ENCODE measurements at regions not wholly inside any gene's neighbourhood (a gene's known extent, or its start where the extent isn't known, plus 50 kb on each side); places are given as distances from the start of the nearest gene placed in this dataset.

DNA sequence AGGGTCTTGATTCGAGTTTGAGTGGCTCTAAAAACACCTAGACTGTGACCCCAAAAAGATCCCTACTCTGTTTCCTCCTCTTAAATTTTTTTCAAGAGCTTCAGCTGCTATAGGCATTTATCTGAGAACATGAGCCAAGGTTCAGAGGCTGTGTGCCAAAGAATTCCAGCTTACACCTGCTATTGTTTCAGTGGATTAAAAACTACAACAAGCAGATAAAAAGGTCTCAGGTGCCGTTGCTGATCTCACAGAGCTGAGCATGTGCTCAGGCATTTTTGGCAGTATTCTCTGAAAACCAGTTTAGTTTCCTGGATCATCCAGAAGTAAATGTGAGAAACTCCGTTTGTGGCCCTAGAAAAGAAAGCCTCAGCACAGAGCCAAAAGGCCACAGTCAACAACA, 349.2 kb downstream of the DEPDC1B start:
- TF ChIP-seq CTCF (IDR thresholded peaks at IDR 0.05; ENCODE audit: extremely low read depth, missing control alignments) = no peak
- DNase-seq (ENCODE audit: low spot score) = no peak

DNA sequence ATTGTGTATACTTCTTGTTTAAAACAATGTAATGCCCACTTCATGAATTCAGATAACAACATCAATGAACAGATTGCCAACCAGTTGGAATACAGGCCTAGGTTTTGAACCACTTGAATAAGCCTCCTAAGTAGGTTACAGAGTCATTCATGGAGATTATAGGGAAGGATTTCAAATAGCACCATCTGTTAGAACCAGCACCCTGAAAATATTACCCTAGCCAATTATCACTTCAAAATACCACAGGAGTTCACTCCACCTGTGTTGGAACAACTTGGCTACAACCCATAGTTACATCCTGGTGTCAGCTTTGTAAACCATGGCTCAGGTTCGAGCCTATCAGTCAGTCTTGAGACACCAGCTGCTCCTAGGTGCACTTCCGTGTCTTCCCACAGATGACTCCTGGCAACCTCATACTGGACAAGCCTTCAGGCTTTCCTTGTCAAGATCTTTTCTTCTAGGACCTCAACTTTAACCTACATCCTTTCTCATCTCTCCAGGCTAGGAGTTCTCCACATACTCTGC, 350.0 kb downstream of the DEPDC1B start:
- no peak for TF ChIP-seq CTCF (IDR thresholded peaks at IDR 0.05; ENCODE audit: extremely low read depth, missing control alignments)
- no peak for DNase-seq (ENCODE audit: low spot score)

DNA sequence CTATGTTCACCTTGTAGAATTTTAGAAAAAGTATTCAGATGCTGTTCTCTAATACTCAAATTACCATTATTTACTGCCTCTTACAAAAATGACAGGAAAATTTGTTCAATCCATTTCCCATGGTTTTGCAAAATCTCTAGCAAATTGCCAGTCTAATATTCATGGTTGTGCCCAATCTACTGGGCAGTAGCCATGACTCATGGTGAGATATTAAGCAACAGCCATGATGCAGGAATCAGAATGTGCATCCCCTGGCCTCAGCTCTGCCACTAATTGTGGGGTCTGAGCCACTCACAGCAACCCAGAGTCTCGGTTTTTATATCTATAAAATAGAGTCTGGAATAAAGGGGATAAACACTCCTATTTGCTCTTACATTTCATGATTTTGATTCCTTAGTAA, 353.6 kb downstream of the DEPDC1B start:
- no peak for DNase-seq (ENCODE audit: low spot score)
- TF ChIP-seq CTCF (IDR thresholded peaks at IDR 0.05; ENCODE audit: extremely low read depth, missing control alignments) = no peak

DNA sequence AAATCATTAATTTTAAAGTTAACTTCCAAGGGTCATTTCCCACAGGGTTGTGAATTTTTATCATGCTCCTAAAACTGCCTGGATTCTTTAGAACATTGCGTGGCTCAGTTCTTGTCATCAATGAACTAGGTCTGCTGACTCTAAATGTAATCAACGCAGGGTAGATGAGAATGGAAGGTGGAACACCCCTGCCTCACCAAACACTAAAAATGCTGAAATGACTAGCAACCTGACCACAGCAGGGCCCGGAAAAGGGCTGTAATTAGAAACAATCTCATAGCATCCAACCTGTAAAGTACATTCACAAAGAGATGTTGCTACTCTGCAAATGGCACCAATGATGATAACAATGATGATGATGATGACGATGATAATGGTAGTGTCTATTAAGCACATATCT, 356.9 kb downstream of the DEPDC1B start:
- no peak for TF ChIP-seq CTCF (IDR thresholded peaks at IDR 0.05; ENCODE audit: extremely low read depth, missing control alignments)
- DNase-seq (ENCODE audit: low spot score) = no peak

DNA sequence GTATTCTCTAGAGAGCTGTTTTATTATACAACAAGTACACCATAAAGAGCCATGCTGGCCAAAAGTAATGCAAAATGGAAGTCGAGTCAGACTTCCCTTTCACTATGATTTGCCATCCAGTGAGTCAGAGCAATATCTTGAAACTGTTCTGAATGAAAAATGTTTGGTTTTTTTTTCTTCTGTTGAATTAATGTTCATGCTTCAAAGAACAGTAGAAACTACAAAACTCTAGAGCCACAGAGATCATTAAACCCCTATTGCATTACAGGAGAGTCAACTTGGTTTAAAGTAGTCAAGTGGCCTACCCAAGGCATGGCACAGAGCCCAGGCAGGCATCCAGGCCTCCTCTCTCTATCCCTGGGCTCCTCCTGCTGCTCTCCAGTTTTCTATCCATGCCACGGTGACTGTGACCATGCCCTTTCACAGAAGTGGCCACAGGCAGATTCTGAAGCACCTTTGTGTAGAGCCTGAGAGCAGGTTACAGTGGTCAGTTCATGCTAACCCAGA, 358.9 kb downstream of the DEPDC1B start:
- peak; percentile 24 for DNase-seq (ENCODE audit: low spot score)
- no peak for TF ChIP-seq CTCF (IDR thresholded peaks at IDR 0.05; ENCODE audit: extremely low read depth, missing control alignments)

- no peak for DNase-seq (ENCODE audit: low spot score)
- no peak for TF ChIP-seq CTCF (IDR thresholded peaks at IDR 0.05; ENCODE audit: extremely low read depth, missing control alignments)
These were observed 359.6 kb downstream of the DEPDC1B start for GRCh38 chr5:60340326-60340725.

DNA sequence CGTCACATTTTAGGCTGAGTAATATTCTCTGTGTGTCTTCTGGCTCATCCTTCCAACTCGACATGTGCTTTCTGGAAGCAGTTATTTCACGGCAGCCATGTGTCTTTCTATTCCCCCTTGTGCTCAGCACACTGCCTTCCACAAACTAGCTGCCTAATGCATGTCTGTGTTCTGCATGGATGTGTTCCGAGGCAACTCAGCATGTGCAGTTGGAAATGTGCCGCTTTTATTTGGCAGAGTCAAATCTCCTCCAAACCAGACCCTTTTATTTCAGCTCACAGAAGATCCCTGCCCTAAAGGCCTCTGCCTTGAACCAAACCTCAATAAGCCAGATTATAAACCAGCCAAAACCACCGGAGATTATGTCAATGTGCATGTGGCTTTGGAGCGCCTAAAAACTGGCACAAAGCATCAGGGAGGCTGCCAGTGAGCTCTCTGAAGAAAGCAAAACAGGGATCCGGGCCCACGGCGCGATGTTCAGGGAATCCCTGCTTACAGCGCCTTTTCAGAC, 360.2 kb downstream of the DEPDC1B start:
- DNase-seq (ENCODE audit: low spot score) = no peak
- no peak for TF ChIP-seq CTCF (IDR thresholded peaks at IDR 0.05; ENCODE audit: extremely low read depth, missing control alignments)

Measured in GM20000 (cell line).